ENCODE measurements at regions not wholly inside any gene's neighbourhood (a gene's known extent, or its start where the extent isn't known, plus 50 kb on each side); places are given as distances from the start of the nearest gene placed in this dataset.

GRCh38 chr6:165876588-165876987 lies 213.5 kb upstream of the PDE10A start:
- in situ Hi-C loops (cut with HindIII; ENCODE audit: low pct_unique_long_range_greater_than_20kb, low sequenced_read_pairs), result no loop called here
- no peak for TF ChIP-seq TCF7L2 (IDR thresholded peaks at IDR 0.05; ENCODE audit: low read depth, low read length)
- TF ChIP-seq CTCF (IDR thresholded peaks at IDR 0.05), result no peak
- no peak for TF ChIP-seq SIN3A (IDR thresholded peaks at IDR 0.05; ENCODE audit: borderline replicate concordance, insufficient read depth, low read depth, low read length)
- TF ChIP-seq POLR2AphosphoS5 (IDR thresholded peaks at IDR 0.05; ENCODE audit: low read depth, low read length), result no peak
- no peak for TF ChIP-seq REST (IDR thresholded peaks at IDR 0.05; ENCODE audit: insufficient read depth in 1 of 2, low read depth in 2 of 2, low read length in 1 of 2)
- ChIA-PET POLR2A (no interaction called here), CTCF (interaction anchor here (1.0 kb wide), 1 partner anchor 14 kb away, joined by 3 read pairs; no protein-coding TSS in a partner anchor)
- H3K9me3 ChIP-seq (ENCODE audit: control insufficient read depth, insufficient read depth, low read depth, low read length), result no peaks in the 10 kb centered on the region
- peaks cover 39% of the 10 kb centered on the region for H3K27me3 ChIP-seq (ENCODE audit: control insufficient read depth, insufficient read depth, low read length)
- intact Hi-C loops (cut with micrococcal nuclease; ENCODE audit: unreplicated experiment), result no loop called here
- BruUV-seq (replicated peaks), result no TSS peak
- no peak for DNase-seq (ENCODE audit: low read depth, low spot score)
- no peaks in the 10 kb centered on the region; the same call in 1 of the 2 replicates for H3K36me3 ChIP-seq (ENCODE audit: control insufficient read depth, insufficient read depth, low read length)
- H3K4me1 ChIP-seq (ENCODE audit: control insufficient read depth, insufficient read depth, low read length), result no peaks in the 10 kb centered on the region
- H3K27ac ChIP-seq (ENCODE audit: low read length), result no peak overlapping the region
- ATAC-seq, result no peak
- no peak overlapping the region for H3K4me3 ChIP-seq (ENCODE audit: low read depth in 2 of 2, low read length in 2 of 2)

GRCh38 chr6:165875946-165876345 lies 212.9 kb upstream of the PDE10A start:
- DNase-seq (ENCODE audit: low read depth, low spot score), result no peak
- POLR2A ChIA-PET, result no interaction called here
- BruUV-seq (replicated peaks), result no TSS peak
- H3K9me3 ChIP-seq (ENCODE audit: control insufficient read depth, insufficient read depth, low read depth, low read length), result no peaks in the 10 kb centered on the region
- H3K36me3 ChIP-seq (ENCODE audit: control insufficient read depth, insufficient read depth, low read length), result no peaks in the 10 kb centered on the region; the same call in 1 of the 2 replicates
- TF ChIP-seq TCF7L2 (IDR thresholded peaks at IDR 0.05; ENCODE audit: low read depth, low read length) (no peak), CTCF (IDR thresholded peaks at IDR 0.05) (no peak), POLR2AphosphoS5 (IDR thresholded peaks at IDR 0.05; ENCODE audit: low read depth, low read length) (no peak), REST (IDR thresholded peaks at IDR 0.05; ENCODE audit: insufficient read depth in 1 of 2, low read depth in 2 of 2, low read length in 1 of 2) (no peak), SIN3A (IDR thresholded peaks at IDR 0.05; ENCODE audit: borderline replicate concordance, insufficient read depth, low read depth, low read length) (no peak)
- in situ Hi-C loops (cut with HindIII; ENCODE audit: low pct_unique_long_range_greater_than_20kb, low sequenced_read_pairs), result no loop called here
- no peaks in the 10 kb centered on the region for H3K4me1 ChIP-seq (ENCODE audit: control insufficient read depth, insufficient read depth, low read length)
- intact Hi-C loops (cut with micrococcal nuclease; ENCODE audit: unreplicated experiment), result no loop called here
- H3K4me3 ChIP-seq (ENCODE audit: low read depth in 2 of 2, low read length in 2 of 2), result no peak overlapping the region
- no peak for ATAC-seq
- CTCF ChIA-PET, result interaction anchor here (1.0 kb wide), 1 partner anchor 14 kb away, joined by 3 read pairs; no protein-coding TSS in a partner anchor
- H3K27ac ChIP-seq (ENCODE audit: low read length), result no peak overlapping the region
- peaks cover 39% of the 10 kb centered on the region for H3K27me3 ChIP-seq (ENCODE audit: control insufficient read depth, insufficient read depth, low read length)

Measured in Panc1 (cell line).